Natural killer cell (primary cell): ENCODE measurements at regions not wholly inside any gene's neighbourhood (a gene's known extent, or its start where the extent isn't known, plus 50 kb on each side); places are given as distances from the start of the nearest gene placed in this dataset.

Source experiments
- ATAC-seq, 3 donors: fragments of 150-1000 bp in 2 of 3; fragments of 200-7000 bp in 1 of 3; cut with Tn5 transposase; 1 replicate in 1 of 3; 2 replicates in 2 of 3; pipeline ENCODE4 v1.10.0; 2021; ENCODE audit warnings: mild to moderate bottlenecking in 2 of 3, moderate library complexity in 2 of 3
- DNase-seq, 2 donors: peaks; one replicate each; pipeline versions ENCODE4 v3.0.0 to v3.0.0-alpha.2; 2013 to 2021; ENCODE audit warnings: mixed read lengths in 1 of 2
- H3K27ac ChIP-seq: one replicate; pipeline ENCODE4 v1.5.1; 2013; ENCODE audit warnings: mild to moderate bottlenecking, low read length
- H3K27me3 ChIP-seq: one replicate; pipeline ENCODE4 v1.6.1; 2013; ENCODE audit warnings: low read length; ENCODE audit not compliant: control insufficient read depth, insufficient read depth
- H3K36me3 ChIP-seq: one replicate; pipeline ENCODE4 v1.6.1; 2013; ENCODE audit warnings: low read length; ENCODE audit not compliant: control insufficient read depth, insufficient read depth
- H3K4me1 ChIP-seq: one replicate; pipeline ENCODE4 v1.6.1; 2013; ENCODE audit warnings: low read length; ENCODE audit not compliant: control insufficient read depth, insufficient read depth
- H3K4me3 ChIP-seq: one replicate; pipeline ENCODE4 v1.5.1; 2013; ENCODE audit warnings: low read length
- H3K9me3 ChIP-seq: one replicate; pipeline ENCODE4 v1.6.1; 2013; ENCODE audit warnings: low read length; ENCODE audit not compliant: control insufficient read depth, insufficient read depth
- H3K27ac Mint-ChIP-seq, 2 donors: one replicate each; pipeline ENCODE4 v1.8.0; 2022; ENCODE audit warnings: mild to moderate bottlenecking in 2 of 2, mixed read lengths in 2 of 2, moderate library complexity in 1 of 2
- H3K27me3 Mint-ChIP-seq, 2 donors: one replicate each; pipeline ENCODE4 v1.8.0; 2022; ENCODE audit warnings: low read depth in 2 of 2, mixed read lengths in 2 of 2
- H3K36me3 Mint-ChIP-seq: one replicate; pipeline ENCODE4 v1.8.0; 2022; ENCODE audit warnings: mixed read lengths
- H3K4me1 Mint-ChIP-seq, 2 donors: one replicate each; pipeline ENCODE4 v1.8.0; 2022; ENCODE audit warnings: mixed read lengths in 2 of 2
- H3K4me3 Mint-ChIP-seq: one replicate; pipeline ENCODE4 v1.8.0; 2022; ENCODE audit warnings: mild to moderate bottlenecking, moderate library complexity, mixed read lengths
- H3K9me3 Mint-ChIP-seq, 2 donors: one replicate each; pipeline ENCODE4 v1.8.0; 2022; ENCODE audit warnings: mixed read lengths in 2 of 2
- CTCF ChIP-seq: fragments of 200-600 bp; IDR thresholded peaks from one replicate; pipeline ENCODE4 v1.8.0; 2022; ENCODE audit warnings: antibody characterized with exemption
- WGBS: methylation state at CpG from one replicate; pipeline ENCODE4 v1.1.7; 2013; ENCODE audit warnings: missing lambda C conversion rate; ENCODE audit not compliant: insufficient coverage; 5-methylcytosine and 5-hydroxymethylcytosine counted together
- intact Hi-C: fragments of 100-400 bp; cut with micrococcal nuclease; formaldehyde crosslinking; loops from one replicate; pipeline ENCODE4 v1.14.2; 2022

- H3K27me3 ChIP-seq = peaks cover 3% of the 10 kb centered on the region
- Mint-ChIP-seq H3K4me3 (no peak overlapping the region), H3K36me3 (no peaks in the 10 kb centered on the region), H3K9me3 (no peaks in the 10 kb centered on the region), H3K4me1 (peaks cover 5 to 6% of the 10 kb centered on the region in 2 donors), H3K27ac (peak overlapping the region in 1 of 2 donors; percentile 13), H3K27me3 (peaks cover 0 to 14% of the 10 kb centered on the region in 2 donors)
- ATAC-seq (no peak), DNase-seq (no peak)
- H3K4me3 ChIP-seq = no peak overlapping the region
- no peaks in the 10 kb centered on the region for H3K36me3 ChIP-seq
- no peak for TF ChIP-seq CTCF
- 71% methylated on average over 10 of the region's 11 CpGs for WGBS
- H3K9me3 ChIP-seq = no peaks in the 10 kb centered on the region
- intact Hi-C loops = no loop called here
- H3K27ac ChIP-seq = no peak overlapping the region
- H3K4me1 ChIP-seq = no peaks in the 10 kb centered on the region
These were observed 69.1 kb upstream of the BTN3A2 start for GRCh38 chr6:26295691-26296555.

GRCh38 chr6:26296556-26296856 is 68.5 kb upstream of the BTN3A2 start:
- Histone ChIP-seq H3K27ac (no peak overlapping the region), H3K36me3 (no peaks in the 10 kb centered on the region), H3K4me3 (no peak overlapping the region), H3K9me3 (no peaks in the 10 kb centered on the region), H3K27me3 (peaks cover 3% of the 10 kb centered on the region), H3K4me1 (no peaks in the 10 kb centered on the region)
- H3K27ac Mint-ChIP-seq = no peak overlapping the region
- WGBS = 89% methylated on average over 1 of the region's 2 CpGs
- peaks cover 0 to 14% of the 10 kb centered on the region in 2 donors for H3K27me3 Mint-ChIP-seq
- intact Hi-C loops = no loop called here
- no peaks in the 10 kb centered on the region for H3K9me3 Mint-ChIP-seq
- no peak for TF ChIP-seq CTCF
- H3K36me3 Mint-ChIP-seq = no peaks in the 10 kb centered on the region
- DNase-seq = no peak
- H3K4me1 Mint-ChIP-seq = peaks cover 5 to 6% of the 10 kb centered on the region in 2 donors
- no peak for ATAC-seq
- H3K4me3 Mint-ChIP-seq = no peak overlapping the region

GRCh38 chr6:26296857-26297648 is 67.9 kb upstream of the BTN3A2 start:
- Mint-ChIP-seq H3K4me3 (no peak overlapping the region), H3K9me3 (no peaks in the 10 kb centered on the region), H3K4me1 (peaks cover 5 to 6% of the 10 kb centered on the region in 2 donors), H3K27me3 (peaks cover 0 to 14% of the 10 kb centered on the region in 2 donors), H3K27ac (no peak overlapping the region), H3K36me3 (no peaks in the 10 kb centered on the region)
- Histone ChIP-seq H3K27ac (no peak overlapping the region), H3K4me1 (no peaks in the 10 kb centered on the region), H3K4me3 (no peak overlapping the region), H3K36me3 (no peaks in the 10 kb centered on the region), H3K9me3 (no peaks in the 10 kb centered on the region), H3K27me3 (peaks cover 3% of the 10 kb centered on the region)
- WGBS = 84% methylated on average over 4 of the region's 4 CpGs
- intact Hi-C loops = no loop called here
- no peak for TF ChIP-seq CTCF
- ATAC-seq = no peak
- no peak for DNase-seq
